ENCODE measurements at regions not wholly inside any gene's neighbourhood (a gene's known extent, or its start where the extent isn't known, plus 50 kb on each side); places are given as distances from the start of the nearest gene placed in this dataset.
A peak's percentile ranks its signal among the peaks of the same experiment; 100 is the strongest.

GRCh38 chr5:165574100-165574499, 2068.7 kb downstream of the MAT2B start:
- DNase-seq (ENCODE audit: low spot score) (no peak), FAIRE-seq (no peak)

GRCh38 chr5:165576678-165577275, 2071.4 kb downstream of the MAT2B start:
- no peak for FAIRE-seq
- no peak for DNase-seq (ENCODE audit: low spot score)

- FAIRE-seq (no peak), DNase-seq (ENCODE audit: low spot score) (no peak)
Measured at GRCh38 chr5:165579911-165580310, 2074.5 kb downstream of the MAT2B start.

GRCh38 chr5:165594693-165595092, 2089.3 kb downstream of the MAT2B start:
- DNase-seq (ENCODE audit: low spot score) (no peak), FAIRE-seq (no peak)

- no peak for FAIRE-seq
- no peak for DNase-seq (ENCODE audit: low spot score)
Measured at GRCh38 chr5:165602529-165602928, 2097.1 kb downstream of the MAT2B start.

GRCh38 chr5:165607026-165607425, 2101.6 kb downstream of the MAT2B start:
- no peak for FAIRE-seq
- DNase-seq (ENCODE audit: low spot score), result no peak

GRCh38 chr5:165609871-165610270, 2104.5 kb downstream of the MAT2B start:
- no peak for DNase-seq (ENCODE audit: low spot score)

GRCh38 chr5:165616490-165617405, 2111.3 kb downstream of the MAT2B start:
- FAIRE-seq, result no peak
- no peak for DNase-seq (ENCODE audit: low spot score)

More at GRCh38 chr5:165609871-165610270, 2104.5 kb downstream of the MAT2B start:
- no peak for FAIRE-seq

GRCh38 chr5:165617491-165617890, 2112.1 kb downstream of the MAT2B start:
- DNase-seq (ENCODE audit: low spot score) (no peak), FAIRE-seq (no peak)

- DNase-seq (ENCODE audit: low spot score) (no peak), FAIRE-seq (no peak)
Measured at GRCh38 chr5:165620394-165620793, 2115.0 kb downstream of the MAT2B start.

GRCh38 chr5:165622864-165623536, 2117.6 kb downstream of the MAT2B start:
- FAIRE-seq (no peak), DNase-seq (ENCODE audit: low spot score) (no peak)

- FAIRE-seq (no peak), DNase-seq (ENCODE audit: low spot score) (no peak)
Measured at GRCh38 chr5:165624166-165624946, 2118.9 kb downstream of the MAT2B start.

- FAIRE-seq, result no peak
- DNase-seq (ENCODE audit: low spot score), result no peak
Measured at GRCh38 chr5:165626161-165626560, 2120.7 kb downstream of the MAT2B start.

GRCh38 chr5:165627548-165628170, 2122.2 kb downstream of the MAT2B start:
- no peak for DNase-seq (ENCODE audit: low spot score)
- FAIRE-seq, result no peak

- no peak for FAIRE-seq
- DNase-seq (ENCODE audit: low spot score), result peak; percentile 33
Measured at GRCh38 chr5:165630261-165630778, 2124.9 kb downstream of the MAT2B start.

GRCh38 chr5:165631235-165631634, 2125.8 kb downstream of the MAT2B start:
- FAIRE-seq (no peak), DNase-seq (ENCODE audit: low spot score) (no peak)

GRCh38 chr5:165642366-165642765, 2136.9 kb downstream of the MAT2B start:
- no peak for DNase-seq (ENCODE audit: low spot score)
- FAIRE-seq, result no peak

GRCh38 chr5:165665735-165666400, 2160.4 kb downstream of the MAT2B start:
- FAIRE-seq (no peak), DNase-seq (ENCODE audit: low spot score) (no peak)

GRCh38 chr5:165673499-165673898, 2168.1 kb downstream of the MAT2B start:
- FAIRE-seq (no peak), DNase-seq (ENCODE audit: low spot score) (no peak)

GRCh38 chr5:165695796-165696195, 2190.4 kb downstream of the MAT2B start:
- FAIRE-seq (no peak), DNase-seq (ENCODE audit: low spot score) (no peak)

Data from RCC 7860 (cell line).